GM23338 (cell line): ENCODE measurements at regions not wholly inside any gene's neighbourhood (a gene's known extent, or its start where the extent isn't known, plus 50 kb on each side); places are given as distances from the start of the nearest gene placed in this dataset.

Experiments
- ATAC-seq: fragments of 200-7000 bp; cut with Tn5 transposase; 3 replicates; pipeline ENCODE4 v1.9.1; 2020
- DNase-seq: peaks from one replicate; pipeline ENCODE4 v3.0.0-alpha.2; 2015; ENCODE audit warnings: low spot score
- H2AFZ ChIP-seq: fragments of 200-600 bp; sonication (generic); 2 replicates; pipeline ENCODE4 v1.8.0; 2016; ENCODE audit warnings: antibody characterized with exemption, mild to moderate bottlenecking, moderate library complexity
- H3F3A ChIP-seq: fragments of 200-600 bp; sonication (generic); replicated peaks from 2 replicates; pipeline ENCODE4 v1.8.0; 2017; ENCODE audit warnings: antibody characterized with exemption, mixed run types, low read depth
- H3K27ac ChIP-seq: fragments of 200-600 bp; sonication (generic); 2 replicates; pipeline ENCODE4 v1.6.1; 2016; ENCODE audit warnings: low read depth
- H3K27me3 ChIP-seq: fragments of 200-600 bp; sonication (generic); 2 replicates; pipeline ENCODE4 v1.8.0; 2016; ENCODE audit warnings: mild to moderate bottlenecking, mixed run types, moderate library complexity; ENCODE audit not compliant: insufficient read depth
- H3K36me3 ChIP-seq: fragments of 200-600 bp; sonication (generic); 2 replicates; pipeline ENCODE4 v1.8.0; 2016; ENCODE audit warnings: mild to moderate bottlenecking; ENCODE audit not compliant: insufficient read depth
- H3K4me1 ChIP-seq: fragments of 200-600 bp; sonication (generic); 2 replicates; pipeline ENCODE4 v1.8.0; 2016; ENCODE audit warnings: mild to moderate bottlenecking, moderate library complexity; ENCODE audit not compliant: insufficient read depth
- H3K4me2 ChIP-seq: fragments of 200-600 bp; sonication (generic); 2 replicates; pipeline ENCODE4 v1.7.1; 2017; ENCODE audit warnings: mixed run types
- H3K4me3 ChIP-seq: fragments of 200-600 bp; sonication (generic); 2 replicates; pipeline ENCODE4 v1.6.1; 2016; ENCODE audit warnings: mixed run types
- H3K79me2 ChIP-seq: fragments of 200-600 bp; sonication (generic); replicated peaks from 2 replicates; pipeline ENCODE4 v1.8.0; 2017; ENCODE audit warnings: mild to moderate bottlenecking; ENCODE audit not compliant: insufficient read depth
- H3K9me2 ChIP-seq: fragments of 200-600 bp; sonication (generic); 2 replicates; pipeline ENCODE4 v1.8.0; 2017; ENCODE audit not compliant: insufficient read depth
- H4K20me1 ChIP-seq: fragments of 200-600 bp; sonication (generic); replicated peaks from 2 replicates; pipeline ENCODE4 v1.8.0; 2017; ENCODE audit warnings: mild to moderate bottlenecking; ENCODE audit not compliant: insufficient read depth
- H3K27ac Mint-ChIP-seq: 2 replicates; pipeline ENCODE4 v1.8.0; 2020; ENCODE audit warnings: inconsistent platforms, mild to moderate bottlenecking, moderate library complexity, mixed read lengths
- H3K27me3 Mint-ChIP-seq: 3 replicates; pipeline ENCODE4 v1.8.0; 2022; ENCODE audit warnings: low read depth, mild to moderate bottlenecking, moderate library complexity, mixed read lengths, inconsistent platforms; ENCODE audit not compliant: insufficient read depth, poor library complexity
- H3K36me3 Mint-ChIP-seq: 3 replicates; pipeline ENCODE4 v1.8.0; 2021; ENCODE audit warnings: low read depth, mild to moderate bottlenecking, inconsistent platforms, moderate library complexity, mixed read lengths
- H3K4me1 Mint-ChIP-seq: 3 replicates; pipeline ENCODE4 v1.8.0; 2020; ENCODE audit warnings: mild to moderate bottlenecking, inconsistent platforms, mixed read lengths
- H3K4me3 Mint-ChIP-seq: 3 replicates; pipeline ENCODE4 v1.8.0; 2021; ENCODE audit warnings: moderate library complexity, mild to moderate bottlenecking, inconsistent platforms, mixed read lengths
- H3K9me3 Mint-ChIP-seq: 3 replicates; pipeline ENCODE4 v1.8.0; 2020; ENCODE audit warnings: moderate library complexity, mild to moderate bottlenecking, inconsistent platforms, mixed read lengths
- CREB1 ChIP-seq: fragments of 250-450 bp; sonication (Bioruptor Pico); IDR thresholded peaks from 2 replicates; pipeline ENCODE4 v1.5.0; 2020; ENCODE audit warnings: low read depth, mild to moderate bottlenecking, moderate library complexity
- EZH2 ChIP-seq: fragments of 200-600 bp; sonication (generic); IDR thresholded peaks from one replicate; pipeline ENCODE4 v1.8.0; 2017; ENCODE audit warnings: antibody characterized with exemption, mild to moderate bottlenecking, low read depth; ENCODE audit not compliant: unreplicated experiment
- EZH2phosphoT487 ChIP-seq: fragments of 200-600 bp; sonication (generic); IDR thresholded peaks from one replicate; pipeline ENCODE4 v1.8.1; 2018; ENCODE audit warnings: antibody characterized with exemption; ENCODE audit not compliant: unreplicated experiment
- JUNB ChIP-seq: IDR thresholded peaks from one replicate; pipeline ENCODE4 v1.6.1; 2016; ENCODE audit warnings: antibody characterized with exemption; ENCODE audit not compliant: unreplicated experiment
- NANOG ChIP-seq: IDR thresholded peaks from 2 replicates; pipeline ENCODE4 v1.6.1; 2016; ENCODE audit warnings: antibody characterized with exemption, borderline replicate concordance
- ZNF331 ChIP-seq: fragments of 250-450 bp; sonication (Bioruptor Pico); IDR thresholded peaks from 2 replicates; pipeline ENCODE4 v1.5.0; 2020; ENCODE audit warnings: low read depth, mild to moderate bottlenecking, moderate library complexity
- TF ChIP-seq, protein P1 (sequence below): fragments of 250-450 bp; sonication (Bioruptor Pico); IDR thresholded peaks from 2 replicates; pipeline ENCODE4 v1.5.0; 2020; ENCODE audit warnings: mild to moderate bottlenecking, moderate library complexity
- TF ChIP-seq, protein P2 (sequence below): IDR thresholded peaks from 2 replicates; pipeline ENCODE4 v1.6.1; 2016; ENCODE audit warnings: antibody characterized with exemption

DNA sequence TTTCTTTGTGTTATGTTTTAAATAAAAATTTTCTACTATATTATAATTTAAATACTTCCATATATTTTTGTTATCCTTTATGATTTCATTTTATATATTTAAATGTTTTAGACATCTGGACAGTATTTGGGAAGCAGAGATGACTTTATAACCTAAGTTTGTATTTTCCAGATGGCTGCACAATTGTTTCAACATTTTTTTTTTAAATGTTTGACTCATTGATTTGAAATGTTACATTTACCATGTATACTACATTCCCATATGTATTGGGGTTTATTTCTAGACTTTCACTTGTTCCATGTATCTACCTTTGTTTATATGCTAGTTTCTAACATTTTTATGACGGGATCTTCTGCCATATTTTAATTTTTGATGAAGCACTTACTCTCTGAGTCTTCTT lies 766.5 kb downstream of the METTL15 start (continued):
- TF ChIP-seq, protein P1, sequence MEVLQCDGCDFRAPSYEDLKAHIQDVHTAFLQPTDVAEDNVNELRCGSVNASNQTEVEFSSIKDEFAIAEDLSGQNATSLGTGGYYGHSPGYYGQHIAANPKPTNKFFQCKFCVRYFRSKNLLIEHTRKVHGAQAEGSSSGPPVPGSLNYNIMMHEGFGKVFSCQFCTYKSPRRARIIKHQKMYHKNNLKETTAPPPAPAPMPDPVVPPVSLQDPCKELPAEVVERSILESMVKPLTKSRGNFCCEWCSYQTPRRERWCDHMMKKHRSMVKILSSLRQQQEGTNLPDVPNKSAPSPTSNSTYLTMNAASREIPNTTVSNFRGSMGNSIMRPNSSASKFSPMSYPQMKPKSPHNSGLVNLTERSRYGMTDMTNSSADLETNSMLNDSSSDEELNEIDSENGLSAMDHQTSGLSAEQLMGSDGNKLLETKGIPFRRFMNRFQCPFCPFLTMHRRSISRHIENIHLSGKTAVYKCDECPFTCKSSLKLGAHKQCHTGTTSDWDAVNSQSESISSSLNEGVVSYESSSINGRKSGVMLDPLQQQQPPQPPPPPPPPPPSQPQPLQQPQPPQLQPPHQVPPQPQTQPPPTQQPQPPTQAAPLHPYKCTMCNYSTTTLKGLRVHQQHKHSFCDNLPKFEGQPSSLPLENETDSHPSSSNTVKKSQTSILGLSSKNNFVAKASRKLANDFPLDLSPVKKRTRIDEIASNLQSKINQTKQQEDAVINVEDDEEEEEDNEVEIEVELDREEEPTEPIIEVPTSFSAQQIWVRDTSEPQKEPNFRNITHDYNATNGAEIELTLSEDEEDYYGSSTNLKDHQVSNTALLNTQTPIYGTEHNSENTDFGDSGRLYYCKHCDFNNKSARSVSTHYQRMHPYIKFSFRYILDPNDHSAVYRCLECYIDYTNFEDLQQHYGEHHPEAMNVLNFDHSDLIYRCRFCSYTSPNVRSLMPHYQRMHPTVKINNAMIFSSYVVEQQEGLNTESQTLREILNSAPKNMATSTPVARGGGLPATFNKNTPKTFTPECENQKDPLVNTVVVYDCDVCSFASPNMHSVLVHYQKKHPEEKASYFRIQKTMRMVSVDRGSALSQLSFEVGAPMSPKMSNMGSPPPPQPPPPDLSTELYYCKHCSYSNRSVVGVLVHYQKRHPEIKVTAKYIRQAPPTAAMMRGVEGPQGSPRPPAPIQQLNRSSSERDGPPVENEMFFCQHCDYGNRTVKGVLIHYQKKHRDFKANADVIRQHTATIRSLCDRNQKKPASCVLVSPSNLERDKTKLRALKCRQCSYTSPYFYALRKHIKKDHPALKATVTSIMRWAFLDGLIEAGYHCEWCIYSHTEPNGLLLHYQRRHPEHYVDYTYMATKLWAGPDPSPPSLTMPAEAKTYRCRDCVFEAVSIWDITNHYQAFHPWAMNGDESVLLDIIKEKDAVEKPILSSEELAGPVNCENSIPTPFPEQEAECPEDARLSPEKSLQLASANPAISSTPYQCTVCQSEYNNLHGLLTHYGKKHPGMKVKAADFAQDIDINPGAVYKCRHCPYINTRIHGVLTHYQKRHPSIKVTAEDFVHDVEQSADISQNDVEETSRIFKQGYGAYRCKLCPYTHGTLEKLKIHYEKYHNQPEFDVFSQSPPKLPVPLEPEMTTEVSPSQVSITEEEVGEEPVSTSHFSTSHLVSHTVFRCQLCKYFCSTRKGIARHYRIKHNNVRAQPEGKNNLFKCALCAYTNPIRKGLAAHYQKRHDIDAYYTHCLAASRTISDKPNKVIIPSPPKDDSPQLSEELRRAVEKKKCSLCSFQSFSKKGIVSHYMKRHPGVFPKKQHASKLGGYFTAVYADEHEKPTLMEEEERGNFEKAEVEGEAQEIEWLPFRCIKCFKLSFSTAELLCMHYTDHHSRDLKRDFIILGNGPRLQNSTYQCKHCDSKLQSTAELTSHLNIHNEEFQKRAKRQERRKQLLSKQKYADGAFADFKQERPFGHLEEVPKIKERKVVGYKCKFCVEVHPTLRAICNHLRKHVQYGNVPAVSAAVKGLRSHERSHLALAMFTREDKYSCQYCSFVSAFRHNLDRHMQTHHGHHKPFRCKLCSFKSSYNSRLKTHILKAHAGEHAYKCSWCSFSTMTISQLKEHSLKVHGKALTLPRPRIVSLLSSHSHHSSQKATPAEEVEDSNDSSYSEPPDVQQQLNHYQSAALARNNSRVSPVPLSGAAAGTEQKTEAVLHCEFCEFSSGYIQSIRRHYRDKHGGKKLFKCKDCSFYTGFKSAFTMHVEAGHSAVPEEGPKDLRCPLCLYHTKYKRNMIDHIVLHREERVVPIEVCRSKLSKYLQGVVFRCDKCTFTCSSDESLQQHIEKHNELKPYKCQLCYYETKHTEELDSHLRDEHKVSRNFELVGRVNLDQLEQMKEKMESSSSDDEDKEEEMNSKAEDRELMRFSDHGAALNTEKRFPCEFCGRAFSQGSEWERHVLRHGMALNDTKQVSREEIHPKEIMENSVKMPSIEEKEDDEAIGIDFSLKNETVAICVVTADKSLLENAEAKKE (CRISPR knock-in tag), result no peak
- no peak for TF ChIP-seq EZH2phosphoT487
- TF ChIP-seq, protein P2, sequence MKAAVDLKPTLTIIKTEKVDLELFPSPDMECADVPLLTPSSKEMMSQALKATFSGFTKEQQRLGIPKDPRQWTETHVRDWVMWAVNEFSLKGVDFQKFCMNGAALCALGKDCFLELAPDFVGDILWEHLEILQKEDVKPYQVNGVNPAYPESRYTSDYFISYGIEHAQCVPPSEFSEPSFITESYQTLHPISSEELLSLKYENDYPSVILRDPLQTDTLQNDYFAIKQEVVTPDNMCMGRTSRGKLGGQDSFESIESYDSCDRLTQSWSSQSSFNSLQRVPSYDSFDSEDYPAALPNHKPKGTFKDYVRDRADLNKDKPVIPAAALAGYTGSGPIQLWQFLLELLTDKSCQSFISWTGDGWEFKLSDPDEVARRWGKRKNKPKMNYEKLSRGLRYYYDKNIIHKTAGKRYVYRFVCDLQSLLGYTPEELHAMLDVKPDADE, result no peak

DNA sequence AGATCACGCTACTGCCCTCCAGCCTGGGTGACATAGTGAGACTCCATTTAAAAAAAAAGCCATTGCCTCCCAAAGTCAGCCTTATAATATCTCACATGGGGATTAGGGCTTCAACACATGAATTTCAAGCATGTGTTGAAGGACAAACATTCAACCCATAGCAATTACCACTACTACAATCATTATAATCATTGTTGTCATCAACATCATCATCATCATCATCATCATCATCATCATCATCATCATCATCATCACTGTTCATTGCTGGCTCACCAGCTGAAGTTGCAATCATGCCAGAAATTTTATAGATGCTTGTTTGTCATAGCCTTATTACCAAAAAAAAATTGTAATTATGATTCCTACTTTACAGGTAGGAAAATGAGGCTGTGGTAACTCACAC lies 762.9 kb downstream of the METTL15 start:
- no peak overlapping the region for H3K27ac ChIP-seq
- no peaks in the 10 kb centered on the region; the same call in 1 of the 2 replicates for H3K9me2 ChIP-seq
- TF ChIP-seq, protein P1 (CRISPR knock-in tag), result no peak
- TF ChIP-seq EZH2, result no peak
- TF ChIP-seq JUNB, result no peak
- no peak for TF ChIP-seq ZNF331
- TF ChIP-seq NANOG, result no peak
- no peak for TF ChIP-seq CREB1 (CRISPR knock-in tag)

More for the DNA sequence above, 762.9 kb downstream of the METTL15 start:
- H2AFZ ChIP-seq, result no peak overlapping the region
- no peak overlapping the region for H3K4me3 ChIP-seq
- no peaks in the 10 kb centered on the region for H3F3A ChIP-seq
- no peak for DNase-seq
- H3K36me3 Mint-ChIP-seq, result no peaks in the 10 kb centered on the region
- no peaks in the 10 kb centered on the region for H4K20me1 ChIP-seq
- no peaks in the 10 kb centered on the region for H3K27me3 Mint-ChIP-seq
- no peaks in the 10 kb centered on the region for H3K4me1 ChIP-seq
- no peaks in the 10 kb centered on the region for H3K4me1 Mint-ChIP-seq
- no peak overlapping the region for H3K4me2 ChIP-seq
- H3K9me3 Mint-ChIP-seq, result no peaks in the 10 kb centered on the region
- no peak overlapping the region for H3K27ac Mint-ChIP-seq
- no peak for ATAC-seq
- no peaks in the 10 kb centered on the region for H3K27me3 ChIP-seq
- no peaks in the 10 kb centered on the region for H3K36me3 ChIP-seq
- H3K79me2 ChIP-seq, result no peaks in the 10 kb centered on the region
- no peak overlapping the region for H3K4me3 Mint-ChIP-seq
